Common myeloid progenitor, CD34-positive (primary cell): ENCODE measurements at regions not wholly inside any gene's neighbourhood (a gene's known extent, or its start where the extent isn't known, plus 50 kb on each side); places are given as distances from the start of the nearest gene placed in this dataset.

ENCODE experiments used
- CTCF ChIA-PET: fragments of 350-600 bp; sonication (Branson Sonifier 250); formaldehyde crosslinking; loops from one replicate; lab custom pipeline; 2021; ENCODE audit warnings: antibody characterized with exemption; lab: Charles Lee
- POLR2A ChIA-PET: fragments of 350-600 bp; sonication (Branson Sonifier 250); formaldehyde crosslinking; loops from one replicate; lab custom pipeline; 2021; ENCODE audit warnings: antibody characterized with exemption; lab: Charles Lee
- DNase-seq, 3 donors: peaks; one replicate each; pipeline versions ENCODE4 v3.0.0 to v3.0.0-alpha.2; 2013
- H3K27ac ChIP-seq, 2 experiments: 1 replicate in 1 of 2; 2 replicates in 1 of 2; pipeline ENCODE4 v1.7.0; 2013; ENCODE audit warnings: inconsistent platforms in 2 of 2, low read length in 2 of 2, mild to moderate bottlenecking in 2 of 2, low read depth in 1 of 2, moderate library complexity in 1 of 2; ENCODE audit not compliant: severe bottlenecking in 2 of 2, insufficient read depth in 1 of 2, poor library complexity in 1 of 2
- H3K27me3 ChIP-seq, 5 experiments: replicated peaks in 2 of 5; 1 replicate in 3 of 5; 2 replicates in 2 of 5; pipeline versions ENCODE4 v1.6.1 to v1.7.0; 2013; ENCODE audit warnings: low read length in 4 of 5, mild to moderate bottlenecking in 2 of 5, moderate library complexity in 2 of 5, inconsistent platforms in 1 of 5; ENCODE audit not compliant: insufficient read depth in 5 of 5, control insufficient read depth in 4 of 5
- H3K36me3 ChIP-seq, 4 experiments: 1 replicate in 2 of 4; 2 replicates in 2 of 4; pipeline versions ENCODE4 v1.6.1 to v1.7.0; 2013; ENCODE audit warnings: low read length in 3 of 4, control low read depth in 1 of 4, mild to moderate bottlenecking in 1 of 4; ENCODE audit not compliant: control insufficient read depth in 4 of 4, insufficient read depth in 4 of 4
- H3K4me1 ChIP-seq, 4 experiments: 1 replicate in 3 of 4; 2 replicates in 1 of 4; pipeline versions ENCODE4 v1.6.1 to v1.7.1; 2013; ENCODE audit warnings: low read length in 3 of 4, mild to moderate bottlenecking in 3 of 4, control low read depth in 1 of 4, inconsistent platforms in 1 of 4, moderate library complexity in 1 of 4; ENCODE audit not compliant: control insufficient read depth in 4 of 4, insufficient read depth in 4 of 4; ENCODE audit errors: control extremely low read depth in 1 of 4
- H3K4me3 ChIP-seq, 7 experiments: 1 replicate in 4 of 7; 2 replicates in 3 of 7; pipeline versions ENCODE4 v1.5.1 to v1.7.0; 2013; ENCODE audit warnings: mild to moderate bottlenecking in 7 of 7, low read length in 6 of 7, moderate library complexity in 6 of 7, inconsistent platforms in 2 of 7, low read depth in 2 of 7, control low read depth in 1 of 7; ENCODE audit not compliant: insufficient read depth in 4 of 7, control insufficient read depth in 1 of 7; ENCODE audit errors: extremely low read depth in 1 of 7
- H3K9me3 ChIP-seq, 5 experiments: 1 replicate in 4 of 5; 2 replicates in 1 of 5; pipeline versions ENCODE4 v1.6.1 to v1.7.1; 2013; ENCODE audit warnings: low read length in 4 of 5, mild to moderate bottlenecking in 2 of 5, inconsistent platforms in 1 of 5, low read depth in 1 of 5, moderate library complexity in 1 of 5; ENCODE audit not compliant: control insufficient read depth in 4 of 5, insufficient read depth in 2 of 5; ENCODE audit errors: control extremely low read depth in 1 of 5
- WGBS: methylation state at CpG from one replicate; pipeline ENCODE4 v1.1.5; 2013; ENCODE audit not compliant: insufficient coverage; 5-methylcytosine and 5-hydroxymethylcytosine counted together

DNA sequence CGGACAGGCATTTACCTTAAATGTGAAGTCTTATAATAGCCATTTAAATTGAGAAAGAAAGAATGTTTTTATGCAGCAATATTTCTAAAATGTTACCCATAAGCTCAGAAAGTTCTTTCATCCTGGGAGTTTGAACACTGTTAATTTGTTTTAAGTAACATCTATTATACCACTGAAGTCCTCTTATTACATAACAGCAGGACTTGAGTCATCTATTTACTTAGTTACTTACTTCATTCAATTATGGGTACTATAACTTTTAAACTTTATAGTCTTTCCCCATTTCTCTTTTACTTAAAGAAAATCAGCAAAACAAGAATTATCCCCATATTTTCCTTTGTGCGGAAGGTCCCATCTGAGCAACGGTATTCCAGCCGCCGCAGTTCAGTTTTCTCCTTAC lies 473.1 kb downstream of the ETNK1 start:
- Histone ChIP-seq H3K27me3 (no peaks in the 10 kb centered on the region), H3K9me3 (no peaks in the 10 kb centered on the region), H3K27ac (no peak overlapping the region), H3K36me3 (no peaks in the 10 kb centered on the region), H3K4me3 (no peak overlapping the region), H3K4me1 (no peaks in the 10 kb centered on the region)
- DNase-seq = no peak
- CTCF ChIA-PET = no interaction called here
- POLR2A ChIA-PET = no interaction called here
- 95% methylated on average over 4 of the region's 5 CpGs for WGBS

- Histone ChIP-seq H3K36me3 (no peaks in the 10 kb centered on the region), H3K9me3 (no peaks in the 10 kb centered on the region), H3K27me3 (no peaks in the 10 kb centered on the region), H3K27ac (no peak overlapping the region), H3K4me3 (no peak overlapping the region), H3K4me1 (no peaks in the 10 kb centered on the region)
- no peak for DNase-seq
- ChIA-PET POLR2A (no interaction called here), CTCF (no interaction called here)
- WGBS = no CpG with 5 or more reads among the region's 3 CpGs
These were observed 473.5 kb downstream of the ETNK1 start for GRCh38 chr12:23098517-23098916.

DNA sequence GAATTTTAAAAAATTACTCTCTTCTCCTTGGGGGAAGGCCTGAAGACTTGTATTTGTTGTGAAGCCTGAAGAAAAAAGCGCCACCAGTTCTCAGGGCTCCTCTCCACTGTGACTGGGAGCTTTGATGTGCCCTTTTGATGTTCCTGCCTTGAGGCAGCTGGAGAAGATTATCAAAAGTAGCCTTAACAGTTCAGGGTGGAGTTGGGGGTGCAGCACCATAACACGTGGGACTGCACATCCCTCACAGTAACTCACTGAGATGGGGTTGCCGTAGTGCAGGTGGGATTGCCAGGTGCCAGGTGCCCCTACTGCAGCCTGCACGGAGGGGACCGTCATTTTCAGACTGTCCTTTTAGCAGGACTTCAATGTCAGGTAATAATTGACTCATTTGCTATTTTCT lies 474.1 kb downstream of the ETNK1 start:
- 80% methylated on average over 2 of the region's 5 CpGs for WGBS
- DNase-seq = no peak
- ChIA-PET POLR2A (no interaction called here), CTCF (no interaction called here)
- no peaks in the 10 kb centered on the region for H3K4me1 ChIP-seq
- H3K9me3 ChIP-seq = no peaks in the 10 kb centered on the region
- H3K36me3 ChIP-seq = no peaks in the 10 kb centered on the region
- H3K27ac ChIP-seq = no peak overlapping the region
- H3K27me3 ChIP-seq = no peaks in the 10 kb centered on the region
- no peak overlapping the region for H3K4me3 ChIP-seq

- H3K9me3 ChIP-seq = no peaks in the 10 kb centered on the region
- no peaks in the 10 kb centered on the region for H3K36me3 ChIP-seq
- H3K4me1 ChIP-seq = no peaks in the 10 kb centered on the region
- CTCF ChIA-PET = interaction anchor here (0.6 kb wide), 1 partner anchor 19 kb away, joined by 5 read pairs; no protein-coding TSS in a partner anchor
- no peak overlapping the region for H3K4me3 ChIP-seq
- DNase-seq = no peak
- H3K27ac ChIP-seq = no peak overlapping the region
- POLR2A ChIA-PET = no interaction called here
- H3K27me3 ChIP-seq = no peaks in the 10 kb centered on the region
These were observed 474.6 kb downstream of the ETNK1 start for GRCh38 chr12:23099604-23100003.

GRCh38 chr12:23108957-23109356 lies 484.0 kb downstream of the ETNK1 start:
- Histone ChIP-seq H3K4me3 (no peak overlapping the region), H3K9me3 (no peaks in the 10 kb centered on the region), H3K27me3 (no peaks in the 10 kb centered on the region), H3K27ac (no peak overlapping the region), H3K4me1 (no peaks in the 10 kb centered on the region), H3K36me3 (no peaks in the 10 kb centered on the region)
- POLR2A ChIA-PET = no interaction called here
- DNase-seq = no peak
- WGBS = 86% methylated on average over 1 of the region's 4 CpGs
- CTCF ChIA-PET = no interaction called here

- Histone ChIP-seq H3K9me3 (no peaks in the 10 kb centered on the region), H3K36me3 (no peaks in the 10 kb centered on the region), H3K27me3 (no peaks in the 10 kb centered on the region), H3K4me3 (no peak overlapping the region), H3K4me1 (no peaks in the 10 kb centered on the region), H3K27ac (no peak overlapping the region)
- 94% methylated on average over 4 of the region's 4 CpGs for WGBS
- ChIA-PET POLR2A (no interaction called here), CTCF (no interaction called here)
- DNase-seq = no peak
These were observed 488.8 kb downstream of the ETNK1 start for GRCh38 chr12:23113781-23114180.

DNA sequence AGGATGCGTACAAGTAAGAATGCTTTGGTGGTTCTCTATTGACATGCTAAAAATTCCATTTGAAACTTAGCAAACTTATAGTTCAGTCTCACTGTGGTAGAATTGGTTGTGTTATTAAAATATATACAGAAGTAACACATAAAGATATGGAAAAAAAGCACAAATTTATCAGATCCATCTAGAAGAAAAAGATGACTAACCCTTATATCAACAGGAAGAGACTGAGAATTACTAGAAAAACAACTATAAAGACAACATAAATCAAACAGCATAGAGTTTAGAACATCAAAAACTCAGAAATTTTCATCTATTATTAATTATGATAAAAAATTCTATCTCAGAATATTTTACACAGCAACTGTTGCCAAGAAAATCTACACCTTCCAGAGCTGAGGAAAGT lies 491.0 kb downstream of the ETNK1 start:
- Histone ChIP-seq H3K27me3 (no peaks in the 10 kb centered on the region), H3K27ac (no peak overlapping the region), H3K36me3 (no peaks in the 10 kb centered on the region), H3K4me1 (no peaks in the 10 kb centered on the region), H3K4me3 (no peak overlapping the region), H3K9me3 (no peaks in the 10 kb centered on the region)
- ChIA-PET POLR2A (no interaction called here), CTCF (no interaction called here)
- DNase-seq = no peak
- WGBS = no CpG with 5 or more reads among the region's 1 CpG
